ENCODE measurements at regions not wholly inside any gene's neighbourhood (a gene's known extent, or its start where the extent isn't known, plus 50 kb on each side); places are given as distances from the start of the nearest gene placed in this dataset.

DNA sequence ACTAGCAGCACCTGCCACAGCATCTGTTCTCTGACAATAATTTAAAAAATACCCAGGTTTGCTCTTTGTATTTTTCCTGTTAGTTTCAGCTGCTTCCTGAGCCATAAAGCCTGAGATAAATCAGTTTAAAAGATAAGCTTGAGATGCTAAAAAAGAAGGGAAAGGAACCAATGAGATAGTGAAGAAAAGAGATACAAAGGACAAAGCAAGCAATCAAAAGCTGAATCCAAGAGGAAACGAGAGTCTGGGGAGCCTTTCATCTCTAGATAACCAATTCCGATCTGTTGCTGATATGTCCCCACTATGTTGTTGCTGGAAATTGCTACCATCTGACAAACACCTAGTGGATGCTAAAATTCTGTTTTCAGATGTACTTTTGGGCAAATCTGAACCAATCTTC is 201.4 kb downstream of the RBM43 start:
- Histone ChIP-seq H3K4me1 (ENCODE audit: control insufficient read depth, insufficient read depth, low read length) (no peaks in the 10 kb centered on the region), H3K4me3 (ENCODE audit: low read length) (no peak overlapping the region), H3K27me3 (ENCODE audit: control insufficient read depth, insufficient read depth, low read length) (no peaks in the 10 kb centered on the region), H3K9me3 (replicated peaks; ENCODE audit: control insufficient read depth, low read depth, low read length) (no peaks in the 10 kb centered on the region), H3K27ac (ENCODE audit: low read length) (no peak overlapping the region), H3K36me3 (ENCODE audit: control insufficient read depth, insufficient read depth, low read length) (no peaks in the 10 kb centered on the region)
- DNase-seq = no peak
- WGBS (ENCODE audit: insufficient coverage) = no CpG with 5 or more reads among the region's 2 CpGs

GRCh38 chr2:151056870-151057269 is 204.8 kb downstream of the RBM43 start:
- Histone ChIP-seq H3K27me3 (ENCODE audit: control insufficient read depth, insufficient read depth, low read length) (no peaks in the 10 kb centered on the region), H3K4me3 (ENCODE audit: low read length) (no peak overlapping the region), H3K4me1 (ENCODE audit: control insufficient read depth, insufficient read depth, low read length) (no peaks in the 10 kb centered on the region), H3K36me3 (ENCODE audit: control insufficient read depth, insufficient read depth, low read length) (no peaks in the 10 kb centered on the region), H3K27ac (ENCODE audit: low read length) (no peak overlapping the region), H3K9me3 (replicated peaks; ENCODE audit: control insufficient read depth, low read depth, low read length) (no peaks in the 10 kb centered on the region)
- no peak for DNase-seq
- WGBS (ENCODE audit: insufficient coverage) = no CpG with 5 or more reads among the region's 1 CpG

DNA sequence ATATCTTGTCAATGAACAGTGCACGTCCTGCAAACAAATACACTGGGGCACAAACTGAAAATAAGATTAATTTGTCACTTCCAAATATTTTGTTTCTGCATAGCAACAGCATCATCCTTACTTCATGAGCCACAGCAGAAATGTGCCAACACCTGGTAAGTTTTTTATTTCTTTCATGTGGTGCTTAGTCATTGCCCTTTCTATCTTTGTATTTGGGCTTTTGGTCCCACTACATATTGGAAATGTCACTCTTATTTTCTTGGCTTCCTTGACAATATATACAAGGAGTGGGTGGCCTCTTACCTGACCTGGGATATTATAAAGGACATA is 208.0 kb downstream of the RBM43 start:
- WGBS (ENCODE audit: insufficient coverage) = no CpG with 5 or more reads among the region's 1 CpG
- no peak overlapping the region for H3K4me3 ChIP-seq (ENCODE audit: low read length)
- H3K36me3 ChIP-seq (ENCODE audit: control insufficient read depth, insufficient read depth, low read length) = no peaks in the 10 kb centered on the region
- DNase-seq = peak; percentile 13
- no peak overlapping the region for H3K27ac ChIP-seq (ENCODE audit: low read length)
- no peaks in the 10 kb centered on the region for H3K9me3 ChIP-seq (replicated peaks; ENCODE audit: control insufficient read depth, low read depth, low read length)
- no peaks in the 10 kb centered on the region for H3K27me3 ChIP-seq (ENCODE audit: control insufficient read depth, insufficient read depth, low read length)
- H3K4me1 ChIP-seq (ENCODE audit: control insufficient read depth, insufficient read depth, low read length) = no peaks in the 10 kb centered on the region

DNA sequence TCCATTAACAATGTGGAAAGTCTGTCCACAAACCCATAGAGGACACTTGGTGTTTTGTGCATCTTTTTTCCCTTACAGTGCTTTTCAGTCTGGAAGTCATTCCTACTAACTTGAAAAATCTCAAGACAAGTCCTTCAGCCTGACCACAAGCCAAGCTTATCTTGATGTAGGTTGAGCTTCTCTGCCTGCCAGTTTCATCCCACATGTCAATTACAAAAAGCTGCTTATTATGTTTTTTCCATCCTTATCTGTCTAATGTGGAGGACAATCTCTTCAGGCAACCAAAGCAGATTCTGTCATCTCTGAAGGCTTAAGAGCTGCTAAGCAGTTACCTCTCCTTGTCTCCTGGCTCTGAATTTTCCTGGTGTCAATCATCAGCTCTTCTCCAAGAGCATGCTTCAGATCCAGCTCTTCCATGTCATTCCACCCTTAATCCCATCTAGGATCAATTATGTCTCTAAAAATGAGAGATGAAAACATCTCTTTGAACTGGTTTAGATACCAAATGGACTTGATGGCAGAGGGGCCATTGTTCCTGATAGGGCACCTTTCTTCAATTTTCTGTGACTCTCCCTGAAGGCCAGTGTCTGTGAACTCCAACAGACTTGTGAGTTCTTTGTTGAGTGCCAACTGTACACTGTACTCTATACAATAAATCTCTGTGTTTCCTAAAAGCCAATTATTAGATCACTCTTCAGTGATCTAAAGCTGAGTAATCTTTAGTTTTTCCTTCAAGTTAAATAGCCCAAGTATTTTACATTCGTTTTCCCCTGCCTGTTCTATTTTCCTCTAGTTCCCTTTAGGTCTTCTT is 208.6 kb downstream of the RBM43 start:
- Histone ChIP-seq H3K4me1 (ENCODE audit: control insufficient read depth, insufficient read depth, low read length) (no peaks in the 10 kb centered on the region), H3K36me3 (ENCODE audit: control insufficient read depth, insufficient read depth, low read length) (no peaks in the 10 kb centered on the region), H3K4me3 (ENCODE audit: low read length) (no peak overlapping the region), H3K27ac (ENCODE audit: low read length) (no peak overlapping the region), H3K27me3 (ENCODE audit: control insufficient read depth, insufficient read depth, low read length) (no peaks in the 10 kb centered on the region), H3K9me3 (replicated peaks; ENCODE audit: control insufficient read depth, low read depth, low read length) (no peaks in the 10 kb centered on the region)
- peak; percentile 17 for DNase-seq
- 44% methylated on average over 1 of the region's 1 CpG for WGBS (ENCODE audit: insufficient coverage)

- Histone ChIP-seq H3K4me3 (ENCODE audit: low read length) (no peak overlapping the region), H3K36me3 (ENCODE audit: control insufficient read depth, insufficient read depth, low read length) (no peaks in the 10 kb centered on the region), H3K9me3 (replicated peaks; ENCODE audit: control insufficient read depth, low read depth, low read length) (no peaks in the 10 kb centered on the region), H3K27ac (ENCODE audit: low read length) (no peak overlapping the region), H3K27me3 (ENCODE audit: control insufficient read depth, insufficient read depth, low read length) (no peaks in the 10 kb centered on the region), H3K4me1 (ENCODE audit: control insufficient read depth, insufficient read depth, low read length) (no peaks in the 10 kb centered on the region)
- peak; percentile 54 for DNase-seq
- WGBS (ENCODE audit: insufficient coverage) = no CpG with 5 or more reads among the region's 2 CpGs
Measured at GRCh38 chr2:151051574-151052220, 210.0 kb downstream of the RBM43 start.

DNA sequence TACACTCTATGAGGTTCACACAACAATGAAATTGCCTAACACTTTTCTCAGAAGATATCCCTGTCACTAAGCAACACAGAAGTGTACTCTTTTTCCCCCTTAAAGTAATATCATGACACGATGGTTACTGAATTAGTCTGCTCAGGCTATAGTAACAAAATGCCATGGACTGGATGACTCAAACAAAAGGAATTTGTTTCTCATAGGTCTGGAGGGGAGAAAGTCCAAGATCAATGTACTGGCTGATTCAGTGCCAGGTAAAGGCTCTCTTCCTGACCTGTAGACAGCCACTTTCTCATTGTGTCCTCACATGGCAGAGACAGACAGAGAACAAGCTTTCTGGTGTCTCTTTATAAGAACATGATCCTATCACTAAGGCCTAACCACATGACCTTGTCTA is 211.9 kb downstream of the RBM43 start:
- no CpG with 5 or more reads among the region's 1 CpG for WGBS (ENCODE audit: insufficient coverage)
- Histone ChIP-seq H3K27ac (ENCODE audit: low read length) (no peak overlapping the region), H3K9me3 (replicated peaks; ENCODE audit: control insufficient read depth, low read depth, low read length) (no peaks in the 10 kb centered on the region), H3K4me3 (ENCODE audit: low read length) (no peak overlapping the region), H3K27me3 (ENCODE audit: control insufficient read depth, insufficient read depth, low read length) (no peaks in the 10 kb centered on the region), H3K36me3 (ENCODE audit: control insufficient read depth, insufficient read depth, low read length) (no peaks in the 10 kb centered on the region), H3K4me1 (ENCODE audit: control insufficient read depth, insufficient read depth, low read length) (no peaks in the 10 kb centered on the region)
- DNase-seq = no peak

- Histone ChIP-seq H3K36me3 (ENCODE audit: control insufficient read depth, insufficient read depth, low read length) (no peaks in the 10 kb centered on the region), H3K9me3 (replicated peaks; ENCODE audit: control insufficient read depth, low read depth, low read length) (no peaks in the 10 kb centered on the region), H3K4me1 (ENCODE audit: control insufficient read depth, insufficient read depth, low read length) (no peaks in the 10 kb centered on the region), H3K27me3 (ENCODE audit: control insufficient read depth, insufficient read depth, low read length) (no peaks in the 10 kb centered on the region), H3K4me3 (ENCODE audit: low read length) (no peak overlapping the region), H3K27ac (ENCODE audit: low read length) (no peak overlapping the region)
- WGBS (ENCODE audit: insufficient coverage) = 100% methylated on average over 2 of the region's 6 CpGs
- no peak for DNase-seq
Measured at GRCh38 chr2:151048331-151049054, 213.2 kb downstream of the RBM43 start.

DNA sequence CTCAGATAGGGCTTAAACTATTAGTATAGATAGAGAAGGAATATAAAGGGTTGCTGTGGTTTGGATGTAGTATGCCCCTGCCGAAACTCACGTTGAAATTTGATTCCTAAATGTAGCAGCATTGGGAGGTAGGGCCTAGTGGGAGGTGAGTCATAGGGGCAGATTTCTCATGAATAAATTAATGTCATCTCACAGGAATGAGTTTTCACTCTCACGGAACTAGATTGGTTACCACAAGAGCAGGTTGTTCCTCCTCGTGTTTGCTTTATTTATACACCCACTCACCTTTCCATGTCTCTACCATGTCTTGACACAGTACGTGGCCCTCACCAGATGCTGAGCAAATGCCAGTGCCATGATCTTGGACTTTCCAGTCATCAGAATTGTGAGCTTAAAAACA is 218.2 kb downstream of the RBM43 start:
- Histone ChIP-seq H3K4me1 (ENCODE audit: control insufficient read depth, insufficient read depth, low read length) (no peaks in the 10 kb centered on the region), H3K27ac (ENCODE audit: low read length) (no peak overlapping the region), H3K4me3 (ENCODE audit: low read length) (no peak overlapping the region), H3K27me3 (ENCODE audit: control insufficient read depth, insufficient read depth, low read length) (no peaks in the 10 kb centered on the region), H3K9me3 (replicated peaks; ENCODE audit: control insufficient read depth, low read depth, low read length) (no peaks in the 10 kb centered on the region), H3K36me3 (ENCODE audit: control insufficient read depth, insufficient read depth, low read length) (no peaks in the 10 kb centered on the region)
- DNase-seq = no peak
- 76% methylated on average over 3 of the region's 5 CpGs for WGBS (ENCODE audit: insufficient coverage)

GRCh38 chr2:151042964-151043363 is 218.7 kb downstream of the RBM43 start:
- WGBS (ENCODE audit: insufficient coverage) = no CpG with 5 or more reads among the region's 2 CpGs
- Histone ChIP-seq H3K4me3 (ENCODE audit: low read length) (no peak overlapping the region), H3K27me3 (ENCODE audit: control insufficient read depth, insufficient read depth, low read length) (no peaks in the 10 kb centered on the region), H3K9me3 (replicated peaks; ENCODE audit: control insufficient read depth, low read depth, low read length) (no peaks in the 10 kb centered on the region), H3K4me1 (ENCODE audit: control insufficient read depth, insufficient read depth, low read length) (no peaks in the 10 kb centered on the region), H3K36me3 (ENCODE audit: control insufficient read depth, insufficient read depth, low read length) (no peaks in the 10 kb centered on the region), H3K27ac (ENCODE audit: low read length) (no peak overlapping the region)
- no peak for DNase-seq

DNA sequence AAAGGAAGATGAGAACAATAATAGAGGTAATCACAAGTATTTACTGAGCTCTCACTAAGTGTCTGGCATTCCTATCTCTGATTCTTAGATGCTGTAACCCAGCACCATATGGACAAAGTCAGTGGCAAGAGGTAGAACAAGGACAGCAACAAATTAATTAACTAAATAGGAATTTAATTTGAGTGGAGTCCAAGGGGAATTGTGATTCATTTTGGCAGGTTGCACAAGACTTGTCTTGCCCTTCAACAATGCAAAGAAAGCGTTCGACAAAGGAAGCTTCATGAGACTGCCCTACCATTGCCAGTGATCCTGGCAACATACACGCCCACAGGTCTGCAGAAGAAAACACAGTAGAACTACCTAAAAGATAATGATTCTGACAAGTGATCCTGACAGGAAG is 221.6 kb downstream of the RBM43 start:
- DNase-seq = no peak
- Histone ChIP-seq H3K9me3 (replicated peaks; ENCODE audit: control insufficient read depth, low read depth, low read length) (no peaks in the 10 kb centered on the region), H3K27me3 (ENCODE audit: control insufficient read depth, insufficient read depth, low read length) (no peaks in the 10 kb centered on the region), H3K27ac (ENCODE audit: low read length) (no peak overlapping the region), H3K4me1 (ENCODE audit: control insufficient read depth, insufficient read depth, low read length) (no peaks in the 10 kb centered on the region), H3K4me3 (ENCODE audit: low read length) (no peak overlapping the region), H3K36me3 (ENCODE audit: control insufficient read depth, insufficient read depth, low read length) (no peaks in the 10 kb centered on the region)
- WGBS (ENCODE audit: insufficient coverage) = 80% methylated on average over 2 of the region's 3 CpGs
